ENCODE measurements at regions not wholly inside any gene's neighbourhood (a gene's known extent, or its start where the extent isn't known, plus 50 kb on each side); places are given as distances from the start of the nearest gene placed in this dataset.

DNA sequence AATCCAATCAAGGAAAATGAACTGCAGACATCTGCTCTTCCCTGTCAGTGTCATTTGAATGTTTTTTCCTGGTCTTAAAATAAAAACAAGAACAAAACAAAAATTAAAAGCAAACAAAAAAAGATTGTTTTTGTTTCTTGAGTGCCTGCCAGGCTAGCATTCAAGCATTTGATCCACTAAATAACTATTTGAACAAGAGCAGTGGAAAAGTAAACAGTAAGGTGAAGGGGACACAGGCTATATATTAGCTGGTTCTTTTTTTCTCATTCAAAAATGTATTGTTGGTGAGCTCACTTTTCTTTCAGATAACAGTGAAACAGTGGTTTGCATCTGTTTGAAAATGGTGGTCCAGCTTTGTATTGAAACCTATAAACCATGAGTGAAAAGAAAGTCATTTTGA, 586.9 kb upstream of the SGO1 start:
- H3K27ac ChIP-seq: no peak overlapping the region
- TF ChIP-seq ZFX (IDR thresholded peaks at IDR 0.05): no peak
- TF ChIP-seq, protein P1, sequence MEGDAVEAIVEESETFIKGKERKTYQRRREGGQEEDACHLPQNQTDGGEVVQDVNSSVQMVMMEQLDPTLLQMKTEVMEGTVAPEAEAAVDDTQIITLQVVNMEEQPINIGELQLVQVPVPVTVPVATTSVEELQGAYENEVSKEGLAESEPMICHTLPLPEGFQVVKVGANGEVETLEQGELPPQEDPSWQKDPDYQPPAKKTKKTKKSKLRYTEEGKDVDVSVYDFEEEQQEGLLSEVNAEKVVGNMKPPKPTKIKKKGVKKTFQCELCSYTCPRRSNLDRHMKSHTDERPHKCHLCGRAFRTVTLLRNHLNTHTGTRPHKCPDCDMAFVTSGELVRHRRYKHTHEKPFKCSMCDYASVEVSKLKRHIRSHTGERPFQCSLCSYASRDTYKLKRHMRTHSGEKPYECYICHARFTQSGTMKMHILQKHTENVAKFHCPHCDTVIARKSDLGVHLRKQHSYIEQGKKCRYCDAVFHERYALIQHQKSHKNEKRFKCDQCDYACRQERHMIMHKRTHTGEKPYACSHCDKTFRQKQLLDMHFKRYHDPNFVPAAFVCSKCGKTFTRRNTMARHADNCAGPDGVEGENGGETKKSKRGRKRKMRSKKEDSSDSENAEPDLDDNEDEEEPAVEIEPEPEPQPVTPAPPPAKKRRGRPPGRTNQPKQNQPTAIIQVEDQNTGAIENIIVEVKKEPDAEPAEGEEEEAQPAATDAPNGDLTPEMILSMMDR (conservative IDR thresholded peaks at IDR 0.05): no peak

DNA sequence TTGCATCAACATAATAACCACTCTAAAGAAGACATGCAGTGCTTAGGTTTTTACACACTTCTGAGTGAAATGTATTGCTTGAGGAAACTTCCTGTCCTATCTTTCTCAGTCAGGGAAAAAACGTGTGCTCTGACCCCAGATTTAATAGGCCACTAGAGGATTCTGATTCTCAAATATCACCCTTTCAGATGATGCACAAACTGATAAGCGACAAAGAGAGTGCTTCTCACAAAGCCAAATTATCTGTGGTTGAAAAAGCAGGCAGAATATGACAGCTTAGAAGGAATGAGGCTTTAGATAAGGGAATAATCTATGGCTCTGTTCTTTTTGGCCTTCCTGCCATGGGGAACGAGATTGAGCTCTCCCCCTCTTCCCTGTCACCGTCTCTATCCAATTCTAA, 583.4 kb upstream of the SGO1 start:
- H3K27ac ChIP-seq: no peak overlapping the region
- TF ChIP-seq, protein P1 (conservative IDR thresholded peaks at IDR 0.05): no peak
- TF ChIP-seq ZFX (IDR thresholded peaks at IDR 0.05): no peak

DNA sequence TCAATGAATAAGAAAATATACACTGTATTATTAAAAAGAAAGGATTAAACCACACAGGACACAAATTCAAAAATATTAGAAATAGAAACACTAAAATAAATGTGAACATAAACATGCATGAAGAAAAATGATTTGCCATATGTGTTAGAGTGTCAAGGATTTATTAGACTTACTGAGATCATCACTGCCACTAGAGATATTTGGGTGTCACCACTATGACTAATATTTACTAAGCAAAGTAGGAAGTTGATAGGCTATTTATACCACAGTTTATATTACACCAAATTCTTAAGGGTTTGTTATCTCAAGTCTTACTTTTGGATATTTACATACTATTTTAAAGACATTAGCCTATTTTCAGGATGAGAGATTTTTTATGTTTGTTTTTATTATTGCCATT, 575.0 kb upstream of the SGO1 start:
- no peak for TF ChIP-seq ZFX (IDR thresholded peaks at IDR 0.05)
- TF ChIP-seq, protein P1 (conservative IDR thresholded peaks at IDR 0.05): no peak

DNA sequence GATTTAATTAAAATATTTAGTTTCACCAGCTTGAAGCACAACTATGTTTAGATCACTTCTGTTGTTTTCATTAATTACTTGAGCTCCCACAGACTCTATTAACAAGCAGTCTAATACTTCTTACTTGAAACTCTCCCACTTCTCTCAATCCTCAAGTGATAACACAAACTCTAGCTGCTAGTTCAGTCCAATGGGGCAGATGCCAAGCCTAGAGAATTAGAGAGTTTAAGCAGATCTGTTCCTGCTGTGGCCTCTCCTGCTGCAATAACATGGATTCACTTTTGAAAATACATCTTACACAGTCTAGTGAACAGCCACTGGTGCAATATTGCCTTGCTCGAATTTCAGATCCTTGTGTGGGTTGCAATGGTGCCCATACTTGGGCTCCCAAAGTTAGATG, 566.4 kb upstream of the SGO1 start:
- TF ChIP-seq, protein P1 (conservative IDR thresholded peaks at IDR 0.05): no peak
- TF ChIP-seq ZFX (IDR thresholded peaks at IDR 0.05): no peak
- no peak overlapping the region for H3K27ac ChIP-seq

More for the DNA sequence above, 575.0 kb upstream of the SGO1 start:
- H3K27ac ChIP-seq: no peak overlapping the region

DNA sequence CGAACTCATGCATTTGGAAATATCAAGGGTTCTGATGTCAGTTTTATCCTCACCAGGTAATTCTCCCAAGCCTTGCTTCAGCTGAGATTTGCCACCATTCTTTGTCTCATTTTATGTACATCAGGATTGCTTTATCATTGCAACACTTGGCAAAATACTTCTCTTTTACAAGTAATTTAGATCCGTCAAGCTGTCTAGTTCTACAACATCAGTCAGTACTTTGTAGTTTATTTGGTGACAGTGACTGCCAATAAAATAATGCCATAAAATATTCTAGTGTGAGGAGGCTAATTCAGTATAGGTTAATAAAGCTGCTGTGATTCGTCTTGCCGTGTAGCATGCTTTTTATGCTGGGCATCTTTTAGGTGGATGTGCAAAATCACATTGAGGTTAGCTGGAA, 565.3 kb upstream of the SGO1 start:
- H3K27ac ChIP-seq: no peak overlapping the region

DNA sequence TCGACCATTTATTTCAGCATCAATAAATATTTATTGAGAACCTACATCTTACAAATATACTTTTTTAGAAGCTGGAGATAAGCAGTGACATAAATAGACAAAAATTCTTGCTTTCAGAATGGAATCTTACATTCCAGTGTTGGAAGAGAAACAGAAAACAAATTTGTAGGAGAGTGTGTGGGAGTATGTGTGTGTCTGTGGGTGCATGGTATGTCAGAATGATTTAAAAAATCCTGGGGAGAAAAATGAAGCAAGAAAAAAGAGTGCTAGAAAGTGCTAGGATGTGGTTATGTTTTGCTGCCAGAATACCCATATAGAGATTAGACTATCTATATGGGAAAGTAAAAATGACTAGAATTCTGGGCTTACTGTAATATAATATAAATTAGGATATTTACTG, 561.7 kb upstream of the SGO1 start:
- TF ChIP-seq, protein P1 (conservative IDR thresholded peaks at IDR 0.05): no peak
- no peak for TF ChIP-seq ZFX (IDR thresholded peaks at IDR 0.05)

More for the DNA sequence above, 565.3 kb upstream of the SGO1 start:
- TF ChIP-seq, protein P1 (conservative IDR thresholded peaks at IDR 0.05): no peak
- no peak for TF ChIP-seq ZFX (IDR thresholded peaks at IDR 0.05)

DNA sequence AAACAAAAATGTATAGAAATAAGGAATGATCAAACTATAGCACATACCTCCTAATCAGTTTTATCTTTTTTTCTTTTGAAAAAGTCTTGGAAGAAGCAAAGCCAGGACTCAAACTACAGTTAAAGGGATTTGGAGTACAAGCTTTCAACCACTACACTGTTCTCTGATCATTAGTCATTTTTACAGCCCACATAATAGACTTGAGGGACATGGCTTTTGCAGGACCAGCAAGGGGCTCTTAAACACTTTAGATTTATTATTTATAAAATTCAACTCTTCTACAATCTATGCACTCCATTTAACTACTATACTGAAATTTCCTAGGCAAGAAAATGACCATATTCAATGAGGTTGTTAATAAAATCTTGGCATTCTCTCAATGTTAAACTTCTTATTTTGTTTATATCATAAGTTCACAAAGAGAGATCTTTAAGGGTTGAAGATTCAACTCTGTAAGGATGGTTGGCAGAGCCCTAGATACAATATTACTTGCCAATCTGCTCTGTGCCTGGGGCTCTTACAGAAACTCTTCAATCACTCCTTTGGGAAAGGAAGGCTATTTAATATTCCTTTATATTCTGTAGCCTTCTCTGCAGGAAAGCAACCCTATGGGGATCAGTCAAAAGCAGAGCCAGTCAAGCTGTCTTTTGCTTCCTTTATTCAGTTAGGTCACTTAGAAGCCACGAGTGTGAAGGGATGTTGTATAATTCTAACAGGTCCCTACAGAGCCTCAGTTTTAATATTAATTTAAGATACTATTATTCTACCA, 557.7 kb upstream of the SGO1 start:
- TF ChIP-seq ZFX (IDR thresholded peaks at IDR 0.05): no peak
- TF ChIP-seq, protein P1 (conservative IDR thresholded peaks at IDR 0.05): no peak
- H3K27ac ChIP-seq: no peak overlapping the region

More for the DNA sequence above, 561.7 kb upstream of the SGO1 start:
- no peak overlapping the region for H3K27ac ChIP-seq

All from C4-2B (cell line).